Lung (tissue), 11 donors: ENCODE measurements at regions not wholly inside any gene's neighbourhood (a gene's known extent, or its start where the extent isn't known, plus 50 kb on each side); places are given as distances from the start of the nearest gene placed in this dataset.

ENCODE experiments used
- ATAC-seq: fragments of 200-7000 bp; cut with Tn5 transposase; one replicate; pipeline ENCODE4 v1.9.1; 2020; ENCODE audit warnings: moderate number of reproducible peaks; ENCODE audit not compliant: insufficient read depth, low FRiP score
- DNase-seq, 3 donors: peaks; one replicate each; pipeline ENCODE4 v3.0.0-alpha.2; 2013 to 2017
- H3K27ac ChIP-seq, 2 donors: one replicate each; pipeline ENCODE4 v1.5.1; 2013; ENCODE audit warnings: mild to moderate bottlenecking in 2 of 2, moderate library complexity in 2 of 2, control low read depth in 1 of 2, inconsistent platforms in 1 of 2, low read depth in 1 of 2, low read length in 1 of 2
- H3K27me3 ChIP-seq, 3 donors: one replicate each; pipeline ENCODE4 v1.5.1; 2013; ENCODE audit warnings: low read length in 2 of 3; ENCODE audit not compliant: control insufficient read depth in 3 of 3, insufficient read depth in 3 of 3
- H3K36me3 ChIP-seq, 4 donors: one replicate each; pipeline ENCODE4 v1.5.1; 2013; ENCODE audit warnings: low read length in 4 of 4, mild to moderate bottlenecking in 1 of 4, moderate library complexity in 1 of 4; ENCODE audit not compliant: control insufficient read depth in 4 of 4, insufficient read depth in 4 of 4
- H3K4me1 ChIP-seq, 5 donors: one replicate each; pipeline ENCODE4 v1.5.1; 2013; ENCODE audit warnings: low read length in 5 of 5, mild to moderate bottlenecking in 2 of 5, moderate library complexity in 1 of 5; ENCODE audit not compliant: control insufficient read depth in 5 of 5, insufficient read depth in 5 of 5
- H3K4me3 ChIP-seq: one replicate; pipeline ENCODE4 v1.5.1; 2013; ENCODE audit warnings: mild to moderate bottlenecking, control low read depth, moderate library complexity
- H3K9ac ChIP-seq, 2 donors: one replicate each; pipeline ENCODE4 v1.5.1; 2013; ENCODE audit warnings: low read length in 2 of 2, control low read depth in 1 of 2; ENCODE audit not compliant: insufficient read depth in 1 of 2
- H3K9me3 ChIP-seq, 4 donors: one replicate each; pipeline ENCODE4 v1.5.1; 2013; ENCODE audit warnings: low read length in 3 of 4, mild to moderate bottlenecking in 1 of 4, moderate library complexity in 1 of 4; ENCODE audit not compliant: control insufficient read depth in 4 of 4, insufficient read depth in 3 of 4
- CTCF ChIP-seq: IDR thresholded peaks from 2 replicates; pipeline ENCODE4 v1.5.1; 2012; ENCODE audit warnings: mild to moderate bottlenecking; ENCODE audit errors: control extremely low read depth, extremely low read depth
- WGBS, 2 donors: extraction: QIAGEN DNeasy Blood & Tissue Kit; methylation state at CpG; one replicate each; pipeline ENCODE4 v1.1.7; 2013; 5-methylcytosine and 5-hydroxymethylcytosine counted together
- donor health status: control.
- donor health status: control.
- donor health status: Bipolar disorder and iron deficiency.
- donor health status: healthy.
- donor health status: DM: yes; HTN: yes; CAD: no.

GRCh38 chr9:18126831-18127498 lies 347.0 kb upstream of the ADAMTSL1 start:
- H3K36me3 ChIP-seq, result no peaks in the 10 kb centered on the region
- H3K4me1 ChIP-seq, result peaks cover 0 to 4% (median 0%) of the 10 kb centered on the region in 5 donors
- no peaks in the 10 kb centered on the region for H3K27me3 ChIP-seq
- no peak overlapping the region for H3K4me3 ChIP-seq
- H3K9ac ChIP-seq, result no peak overlapping the region
- H3K9me3 ChIP-seq, result no peaks in the 10 kb centered on the region
- 81 to 85% methylated on average over 4 of the region's 4 CpGs for WGBS, 2 donors
- H3K27ac ChIP-seq, result no peak overlapping the region
- DNase-seq, result peak in 1 of 3 donors; percentile 17
- ATAC-seq, result no peak
- TF ChIP-seq CTCF, result no peak

- Histone ChIP-seq H3K27ac (no peak overlapping the region), H3K9ac (no peak overlapping the region), H3K36me3 (no peaks in the 10 kb centered on the region), H3K4me3 (no peak overlapping the region), H3K27me3 (no peaks in the 10 kb centered on the region), H3K4me1 (peaks cover 0 to 4% (median 0%) of the 10 kb centered on the region in 5 donors), H3K9me3 (no peaks in the 10 kb centered on the region)
- DNase-seq, result peak in 2 of 3 donors; percentile 11 to 21
- 45 to 51% methylated on average over 2 of the region's 2 CpGs for WGBS, 2 donors
- ATAC-seq, result no peak
- TF ChIP-seq CTCF, result no peak
Measured at GRCh38 chr9:18127499-18127875, 346.5 kb upstream of the ADAMTSL1 start.

- DNase-seq (no peak), ATAC-seq (no peak)
- H3K36me3 ChIP-seq, result no peaks in the 10 kb centered on the region
- no peak overlapping the region for H3K9ac ChIP-seq
- H3K4me1 ChIP-seq, result peaks cover 0 to 4% (median 0%) of the 10 kb centered on the region in 5 donors
- 83 to 93% methylated on average over 5 of the region's 5 CpGs for WGBS, 2 donors
- no peaks in the 10 kb centered on the region for H3K27me3 ChIP-seq
- no peak overlapping the region for H3K4me3 ChIP-seq
- TF ChIP-seq CTCF, result no peak
- no peak overlapping the region for H3K27ac ChIP-seq
- no peaks in the 10 kb centered on the region for H3K9me3 ChIP-seq
Measured at GRCh38 chr9:18129809-18130334, 344.1 kb upstream of the ADAMTSL1 start.
